Thoracic aorta (tissue), 2 donors: ENCODE measurements at regions not wholly inside any gene's neighbourhood (a gene's known extent, or its start where the extent isn't known, plus 50 kb on each side); places are given as distances from the start of the nearest gene placed in this dataset.

Experiments
- ATAC-seq: fragments of 150-250 bp; one replicate; pipeline ENCODE4 v1.8.0; 2017; ENCODE audit warnings: low read depth; ENCODE audit not compliant: insufficient number of reproducible peaks, low FRiP score
- DNase-seq: peaks from one replicate; pipeline ENCODE4 v3.0.0-alpha.2; 2020; ENCODE audit warnings: low spot score
- H3K27ac ChIP-seq, 2 donors: fragments of 200-600 bp; sonication (generic); 1 replicate in 1 of 2; 2 replicates in 1 of 2; pipeline ENCODE4 v1.5.1; 2016; ENCODE audit warnings: mild to moderate bottlenecking in 2 of 2, moderate library complexity in 2 of 2
- H3K27me3 ChIP-seq: fragments of 200-600 bp; sonication (generic); replicated peaks from 2 replicates; pipeline ENCODE4 v1.6.0; 2016; ENCODE audit warnings: mild to moderate bottlenecking; ENCODE audit not compliant: insufficient read depth
- H3K36me3 ChIP-seq: fragments of 200-600 bp; sonication (generic); one replicate; pipeline ENCODE4 v1.5.1; 2016
- H3K4me1 ChIP-seq, 2 donors: fragments of 200-600 bp; sonication (generic); 1 replicate in 1 of 2; 2 replicates in 1 of 2; pipeline versions ENCODE4 v1.5.1 to v1.6.0; 2016; ENCODE audit warnings: low read depth in 2 of 2, mild to moderate bottlenecking in 1 of 2; ENCODE audit not compliant: control insufficient read depth in 1 of 2
- H3K4me3 ChIP-seq: fragments of 200-600 bp; sonication (generic); 2 replicates; pipeline ENCODE4 v1.5.1; 2016; ENCODE audit warnings: mild to moderate bottlenecking
- H3K9me3 ChIP-seq: fragments of 200-600 bp; sonication (generic); 2 replicates; pipeline ENCODE4 v1.5.1; 2016
- CTCF ChIP-seq: fragments of 200-600 bp; sonication (generic); IDR thresholded peaks from one replicate; pipeline ENCODE4 v1.5.1; 2019; ENCODE audit warnings: antibody characterized with exemption

DNA sequence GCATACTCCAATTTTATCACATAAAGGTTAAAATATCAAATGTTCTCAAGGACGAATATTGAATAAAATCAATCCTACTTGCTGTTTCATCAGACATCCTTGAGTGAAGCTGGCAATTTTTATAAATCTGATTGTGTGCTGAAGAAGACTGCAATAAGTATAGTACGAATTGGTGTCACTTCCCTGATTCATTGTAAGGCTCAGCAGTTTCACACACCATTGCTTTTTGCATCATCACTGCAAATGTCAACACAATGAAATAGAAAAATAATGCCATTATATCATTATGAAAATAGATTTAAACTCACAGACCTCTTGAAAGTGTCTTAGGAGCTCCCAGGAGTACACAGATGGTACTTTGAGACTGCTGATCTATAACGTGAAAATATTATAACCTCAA lies 172.5 kb downstream of the ANKRD50 start:
- Histone ChIP-seq H3K36me3 (no peaks in the 10 kb centered on the region), H3K27ac (no peak overlapping the region), H3K4me1 (no peaks in the 10 kb centered on the region), H3K27me3 (no peaks in the 10 kb centered on the region), H3K9me3 (no peaks in the 10 kb centered on the region), H3K4me3 (no peak overlapping the region)
- no peak for TF ChIP-seq CTCF
- DNase-seq (no peak), ATAC-seq (no peak)

GRCh38 chr4:124541652-124542420 lies 170.7 kb downstream of the ANKRD50 start:
- Histone ChIP-seq H3K27ac (no peak overlapping the region), H3K27me3 (no peaks in the 10 kb centered on the region), H3K36me3 (no peaks in the 10 kb centered on the region), H3K4me3 (no peak overlapping the region), H3K4me1 (no peaks in the 10 kb centered on the region), H3K9me3 (no peaks in the 10 kb centered on the region)
- ATAC-seq (no peak), DNase-seq (no peak)
- TF ChIP-seq CTCF = no peak

DNA sequence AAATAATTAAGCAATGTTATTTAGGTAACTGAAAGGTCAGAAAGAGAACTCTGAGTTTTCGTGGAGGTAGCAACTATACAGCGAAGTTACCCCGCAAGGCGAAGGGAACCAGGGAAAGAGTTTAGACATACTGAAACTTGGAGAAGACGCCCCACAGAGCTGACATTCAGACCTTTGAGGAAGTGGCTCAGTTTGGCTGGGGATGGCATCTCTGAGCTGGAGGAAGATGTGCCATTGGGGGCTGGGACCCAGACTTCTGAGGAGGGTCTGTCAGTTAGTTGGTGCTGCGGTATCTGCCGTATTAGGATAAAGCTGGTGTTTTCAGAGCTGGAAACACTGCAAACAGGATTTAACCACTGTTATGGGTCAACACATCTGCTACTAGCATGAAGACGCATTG lies 156.6 kb downstream of the ANKRD50 start:
- Histone ChIP-seq H3K27me3 (no peaks in the 10 kb centered on the region), H3K4me1 (no peaks in the 10 kb centered on the region), H3K36me3 (no peaks in the 10 kb centered on the region), H3K4me3 (no peak overlapping the region), H3K27ac (no peak overlapping the region), H3K9me3 (no peaks in the 10 kb centered on the region)
- no peak for DNase-seq
- TF ChIP-seq CTCF = no peak
- ATAC-seq = no peak

GRCh38 chr4:124564121-124564520 lies 148.4 kb downstream of the ANKRD50 start:
- DNase-seq (no peak), ATAC-seq (no peak)
- Histone ChIP-seq H3K27me3 (no peaks in the 10 kb centered on the region), H3K4me1 (no peaks in the 10 kb centered on the region), H3K27ac (no peak overlapping the region), H3K9me3 (no peaks in the 10 kb centered on the region), H3K36me3 (no peaks in the 10 kb centered on the region), H3K4me3 (no peak overlapping the region)
- no peak for TF ChIP-seq CTCF

DNA sequence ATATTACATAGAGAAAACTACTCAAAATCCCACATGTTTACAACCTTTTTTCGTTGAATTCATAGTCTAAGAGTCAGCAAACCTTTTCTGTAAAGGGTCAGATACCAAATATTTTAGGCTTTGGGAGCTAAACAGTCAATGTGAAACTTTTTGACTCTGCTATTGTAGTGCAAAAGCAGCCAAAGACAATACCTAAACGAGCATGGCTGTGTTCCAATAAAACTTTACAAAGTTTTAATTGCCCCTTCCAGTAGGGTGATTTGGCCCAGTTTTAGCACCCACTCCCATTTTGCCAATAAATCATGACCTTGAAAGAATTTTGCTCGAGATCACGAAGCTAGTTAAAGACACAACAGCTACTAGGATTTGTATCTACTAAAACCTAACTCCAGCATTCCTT lies 147.2 kb downstream of the ANKRD50 start:
- ATAC-seq (no peak), DNase-seq (no peak)
- Histone ChIP-seq H3K36me3 (no peaks in the 10 kb centered on the region), H3K27me3 (no peaks in the 10 kb centered on the region), H3K9me3 (no peaks in the 10 kb centered on the region), H3K4me1 (no peaks in the 10 kb centered on the region), H3K27ac (no peak overlapping the region), H3K4me3 (no peak overlapping the region)
- TF ChIP-seq CTCF = no peak
